Skeletal muscle satellite cell (primary cell): ENCODE measurements at regions not wholly inside any gene's neighbourhood (a gene's known extent, or its start where the extent isn't known, plus 50 kb on each side); places are given as distances from the start of the nearest gene placed in this dataset.

Experiments
- H3K27me3 ChIP-seq: 2 replicates; pipeline ENCODE4 v1.7.0; 2013; ENCODE audit warnings: low read length; ENCODE audit not compliant: control insufficient read depth, insufficient read depth
- H3K36me3 ChIP-seq: 2 replicates; pipeline ENCODE4 v1.7.0; 2013; ENCODE audit warnings: mild to moderate bottlenecking, control low read depth, low read length; ENCODE audit not compliant: insufficient read depth
- H3K4me1 ChIP-seq: 2 replicates; pipeline ENCODE4 v1.7.0; 2013; ENCODE audit warnings: low read length; ENCODE audit not compliant: control insufficient read depth, insufficient read depth
- H3K4me2 ChIP-seq: 2 replicates; pipeline ENCODE4 v1.7.0; 2013; ENCODE audit warnings: mild to moderate bottlenecking, low read length
- H3K4me3 ChIP-seq: 2 replicates; pipeline ENCODE4 v1.7.0; 2013; ENCODE audit warnings: low read length
- H3K9ac ChIP-seq: 2 replicates; pipeline ENCODE4 v1.7.0; 2013; ENCODE audit warnings: mild to moderate bottlenecking, low read depth, low read length, moderate library complexity
- H3K9me3 ChIP-seq: replicated peaks from 2 replicates; pipeline ENCODE4 v1.7.0; 2013; ENCODE audit warnings: mild to moderate bottlenecking, control low read depth, low read length

- Histone ChIP-seq H3K9ac (no peak overlapping the region), H3K4me2 (no peak overlapping the region), H3K4me3 (no peak overlapping the region), H3K36me3 (no peaks in the 10 kb centered on the region), H3K9me3 (no peaks in the 10 kb centered on the region), H3K4me1 (no peaks in the 10 kb centered on the region), H3K27me3 (peaks cover 48% of the 10 kb centered on the region)
Observed at GRCh38 chrX:110851780-110852179, 56.2 kb upstream of the CHRDL1 start.

GRCh38 chrX:110847334-110847733, 51.7 kb upstream of the CHRDL1 start:
- no peaks in the 10 kb centered on the region for H3K9me3 ChIP-seq
- no peak overlapping the region for H3K9ac ChIP-seq
- peaks cover 36% of the 10 kb centered on the region for H3K27me3 ChIP-seq
- H3K4me1 ChIP-seq = no peaks in the 10 kb centered on the region
- no peak overlapping the region for H3K4me2 ChIP-seq
- H3K4me3 ChIP-seq = no peak overlapping the region
- no peaks in the 10 kb centered on the region for H3K36me3 ChIP-seq

GRCh38 chrX:110846071-110846470, 50.5 kb upstream of the CHRDL1 start:
- peaks cover 44% of the 10 kb centered on the region for H3K27me3 ChIP-seq
- no peak overlapping the region for H3K4me2 ChIP-seq
- no peaks in the 10 kb centered on the region for H3K36me3 ChIP-seq
- H3K9me3 ChIP-seq = no peaks in the 10 kb centered on the region
- no peak overlapping the region for H3K4me3 ChIP-seq
- H3K4me1 ChIP-seq = no peaks in the 10 kb centered on the region
- H3K9ac ChIP-seq = no peak overlapping the region
